HL-60 (cell line): ENCODE measurements at regions not wholly inside any gene's neighbourhood (a gene's known extent, or its start where the extent isn't known, plus 50 kb on each side); places are given as distances from the start of the nearest gene placed in this dataset.

ENCODE experiments used
- DNase-seq, 2 experiments: peaks; one replicate each; pipeline ENCODE4 v3.0.0-alpha.2; 2010 to 2020; ENCODE audit warnings: low read depth in 1 of 2, low spot score in 1 of 2
- H3K27ac ChIP-seq: fragments of 250-450 bp; sonication (Bioruptor Pico); replicated peaks from 2 replicates; pipeline ENCODE4 v1.5.1; 2020; ENCODE audit warnings: mild to moderate bottlenecking, moderate library complexity
- H3K27me3 ChIP-seq: fragments of 250-450 bp; sonication (Bioruptor Pico); 2 replicates; pipeline ENCODE4 v1.5.1; 2021; ENCODE audit warnings: mild to moderate bottlenecking, moderate library complexity; ENCODE audit not compliant: insufficient read depth, poor library complexity, severe bottlenecking
- H3K4me3 ChIP-seq: replicated peaks from 2 replicates; pipeline ENCODE4 v1.5.1; 2011; ENCODE audit warnings: mild to moderate bottlenecking, control low read depth, low read length; ENCODE audit not compliant: insufficient read depth
- CTCF ChIP-seq: IDR thresholded peaks from one replicate; pipeline ENCODE4 v1.5.1; 2011; ENCODE audit warnings: low read length, control low read depth, inconsistent platforms; ENCODE audit not compliant: insufficient read depth
- GABPA ChIP-seq: IDR thresholded peaks from 2 replicates; pipeline ENCODE4 v1.6.1; 2012; ENCODE audit warnings: low read depth
- POLR2AphosphoS5 ChIP-seq: IDR thresholded peaks from 2 replicates; pipeline ENCODE4 v1.6.1; 2012; ENCODE audit warnings: low read depth
- REST ChIP-seq: IDR thresholded peaks from 2 replicates; pipeline ENCODE4 v1.6.1; 2012; ENCODE audit warnings: low read depth; ENCODE audit not compliant: insufficient replicate concordance
- SPI1 ChIP-seq: IDR thresholded peaks from 2 replicates; pipeline ENCODE4 v1.6.1; 2012; ENCODE audit warnings: low read depth, mild to moderate bottlenecking, borderline replicate concordance

GRCh38 chr17:34750004-34750403, 170.6 kb downstream of the TMEM132E start:
- H3K4me3 ChIP-seq, result no peak overlapping the region
- no peak overlapping the region for H3K27ac ChIP-seq
- H3K27me3 ChIP-seq, result no peaks in the 10 kb centered on the region
- no peak for DNase-seq
- TF ChIP-seq SPI1 (no peak), CTCF (no peak), GABPA (no peak), REST (no peak), POLR2AphosphoS5 (no peak)

- DNase-seq, result no peak
- H3K27ac ChIP-seq, result no peak overlapping the region
- H3K4me3 ChIP-seq, result no peak overlapping the region
- TF ChIP-seq REST (no peak), GABPA (no peak), SPI1 (no peak), POLR2AphosphoS5 (no peak), CTCF (no peak)
- no peaks in the 10 kb centered on the region for H3K27me3 ChIP-seq
These were observed 162.6 kb downstream of the TMEM132E start for GRCh38 chr17:34741967-34742366.

- no peak for DNase-seq
These were observed 161.5 kb downstream of the TMEM132E start for GRCh38 chr17:34740565-34741520.

More at GRCh38 chr17:34740565-34741520, 161.5 kb downstream of the TMEM132E start:
- Histone ChIP-seq H3K4me3 (no peak overlapping the region), H3K27ac (no peak overlapping the region), H3K27me3 (no peaks in the 10 kb centered on the region)
- TF ChIP-seq POLR2AphosphoS5, result no peak
- no peak for TF ChIP-seq REST
- TF ChIP-seq SPI1, result no peak
- no peak for TF ChIP-seq GABPA
- no peak for TF ChIP-seq CTCF
